ENCODE measurements at regions not wholly inside any gene's neighbourhood (a gene's known extent, or its start where the extent isn't known, plus 50 kb on each side); places are given as distances from the start of the nearest gene placed in this dataset.

DNA sequence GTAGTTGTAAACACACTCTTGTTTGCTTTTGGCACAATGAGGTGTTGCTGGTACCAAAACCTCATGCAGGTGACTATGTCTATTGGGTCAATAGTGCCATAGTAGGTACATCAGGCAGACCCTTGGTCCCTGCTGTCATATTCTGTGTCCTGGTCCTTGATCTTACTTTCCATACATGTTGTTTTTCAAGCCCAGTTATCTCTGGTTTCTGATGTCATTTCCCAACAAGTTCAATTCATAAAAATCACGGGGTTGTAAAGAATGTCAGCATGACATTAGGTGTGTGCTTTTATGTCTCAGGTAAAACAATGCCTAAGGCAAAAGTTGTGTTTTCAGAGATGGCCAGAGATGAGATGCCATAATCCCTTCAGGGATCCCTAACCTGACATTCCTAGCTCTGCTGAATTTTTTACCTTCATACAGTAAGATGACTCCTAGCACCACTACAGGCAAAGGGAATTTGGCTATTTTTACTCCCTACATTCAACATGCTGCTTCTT, 390.3 kb upstream of the PKN2 start:
- no peaks in the 10 kb centered on the region for H3K9me3 ChIP-seq (ENCODE audit: control insufficient read depth, low read length)
- Mint-ChIP-seq H3K4me3 (no peak overlapping the region), H3K36me3 (ENCODE audit: low read depth) (no peaks in the 10 kb centered on the region), H3K27ac (no peak overlapping the region), H3K27me3 (ENCODE audit: insufficient read depth) (no peaks in the 10 kb centered on the region), H3K9me3 (no peaks in the 10 kb centered on the region), H3K4me1 (no peaks in the 10 kb centered on the region)
- H3K4me3 ChIP-seq (ENCODE audit: low read length), result no peak overlapping the region
- no peak overlapping the region for H3K27ac ChIP-seq (ENCODE audit: low read depth, low read length)
- H3K4me1 ChIP-seq (ENCODE audit: control insufficient read depth, insufficient read depth, low read length), result no peaks in the 10 kb centered on the region
- WGBS, 2 experiments (ENCODE audit: insufficient coverage in 1 of 2, insufficient read length in 1 of 2), result 96 to 100% methylated on average over 1 of the region's 1 CpG
- H3K36me3 ChIP-seq (ENCODE audit: control insufficient read depth, insufficient read depth, low read length), result no peaks in the 10 kb centered on the region
- no peaks in the 10 kb centered on the region for H3K27me3 ChIP-seq (ENCODE audit: control insufficient read depth, insufficient read depth, low read length, poor library complexity, severe bottlenecking)
- no peak for DNase-seq
- TF ChIP-seq, protein P1, sequence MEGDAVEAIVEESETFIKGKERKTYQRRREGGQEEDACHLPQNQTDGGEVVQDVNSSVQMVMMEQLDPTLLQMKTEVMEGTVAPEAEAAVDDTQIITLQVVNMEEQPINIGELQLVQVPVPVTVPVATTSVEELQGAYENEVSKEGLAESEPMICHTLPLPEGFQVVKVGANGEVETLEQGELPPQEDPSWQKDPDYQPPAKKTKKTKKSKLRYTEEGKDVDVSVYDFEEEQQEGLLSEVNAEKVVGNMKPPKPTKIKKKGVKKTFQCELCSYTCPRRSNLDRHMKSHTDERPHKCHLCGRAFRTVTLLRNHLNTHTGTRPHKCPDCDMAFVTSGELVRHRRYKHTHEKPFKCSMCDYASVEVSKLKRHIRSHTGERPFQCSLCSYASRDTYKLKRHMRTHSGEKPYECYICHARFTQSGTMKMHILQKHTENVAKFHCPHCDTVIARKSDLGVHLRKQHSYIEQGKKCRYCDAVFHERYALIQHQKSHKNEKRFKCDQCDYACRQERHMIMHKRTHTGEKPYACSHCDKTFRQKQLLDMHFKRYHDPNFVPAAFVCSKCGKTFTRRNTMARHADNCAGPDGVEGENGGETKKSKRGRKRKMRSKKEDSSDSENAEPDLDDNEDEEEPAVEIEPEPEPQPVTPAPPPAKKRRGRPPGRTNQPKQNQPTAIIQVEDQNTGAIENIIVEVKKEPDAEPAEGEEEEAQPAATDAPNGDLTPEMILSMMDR (conservative IDR thresholded peaks at IDR 0.05), result no peak
- H3K9ac ChIP-seq (ENCODE audit: extremely low read depth, low read length, poor library complexity, severe bottlenecking), result no peak overlapping the region

DNA sequence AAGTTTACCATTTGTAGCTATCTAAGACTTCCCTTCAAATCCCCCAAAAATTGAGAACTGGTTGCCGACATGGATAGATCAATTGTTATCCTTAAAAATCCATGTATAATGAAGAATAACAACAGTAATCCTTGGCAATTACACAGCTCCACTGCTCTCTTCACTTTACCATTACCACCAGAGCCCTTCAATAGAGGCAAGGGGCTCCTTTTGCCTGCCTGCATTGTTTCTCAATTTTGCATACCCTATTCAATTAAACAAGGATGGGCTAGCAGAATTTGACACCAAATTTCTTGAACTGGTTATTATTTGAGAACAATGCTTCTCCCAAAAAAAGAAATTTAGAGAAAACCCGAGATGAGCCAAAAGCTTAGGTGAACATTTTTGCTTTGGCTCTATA, 387.8 kb upstream of the PKN2 start:
- Mint-ChIP-seq H3K27me3 (ENCODE audit: insufficient read depth) (no peaks in the 10 kb centered on the region), H3K27ac (no peak overlapping the region), H3K4me3 (no peak overlapping the region), H3K9me3 (no peaks in the 10 kb centered on the region), H3K36me3 (ENCODE audit: low read depth) (no peaks in the 10 kb centered on the region), H3K4me1 (no peaks in the 10 kb centered on the region)
- H3K27ac ChIP-seq (ENCODE audit: low read depth, low read length), result no peak overlapping the region
- no peak for DNase-seq
- H3K27me3 ChIP-seq (ENCODE audit: control insufficient read depth, insufficient read depth, low read length, poor library complexity, severe bottlenecking), result no peaks in the 10 kb centered on the region
- TF ChIP-seq, protein P1 (conservative IDR thresholded peaks at IDR 0.05), result no peak
- no peaks in the 10 kb centered on the region for H3K36me3 ChIP-seq (ENCODE audit: control insufficient read depth, insufficient read depth, low read length)
- H3K4me1 ChIP-seq (ENCODE audit: control insufficient read depth, insufficient read depth, low read length), result no peaks in the 10 kb centered on the region
- 89% methylated on average over 2 of the region's 2 CpGs; no CpG with 5 or more reads in 1 of the 2 experiments for WGBS, 2 experiments (ENCODE audit: insufficient coverage in 1 of 2, insufficient read length in 1 of 2)
- H3K9me3 ChIP-seq (ENCODE audit: control insufficient read depth, low read length), result no peaks in the 10 kb centered on the region
- H3K9ac ChIP-seq (ENCODE audit: extremely low read depth, low read length, poor library complexity, severe bottlenecking), result no peak overlapping the region
- no peak overlapping the region for H3K4me3 ChIP-seq (ENCODE audit: low read length)

DNA sequence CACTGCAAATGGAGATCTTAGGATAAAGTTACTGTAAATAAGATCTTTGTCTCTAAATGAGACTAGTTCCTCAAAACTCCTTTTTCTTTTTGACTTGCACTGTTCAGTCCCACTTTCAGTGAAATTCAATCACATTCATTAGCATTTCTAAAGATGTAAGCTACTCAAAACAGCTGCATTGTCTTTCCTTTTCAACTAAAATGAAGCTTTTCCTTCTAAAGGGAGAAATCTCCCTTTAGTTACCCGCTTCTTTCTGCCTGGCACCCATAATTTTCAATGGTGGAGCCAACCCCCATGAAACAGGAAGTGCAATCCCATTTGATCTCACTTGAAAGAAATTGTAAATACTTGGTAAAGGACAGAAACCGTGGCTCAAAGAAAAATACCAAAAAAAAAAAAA, 387.4 kb upstream of the PKN2 start:
- no peaks in the 10 kb centered on the region for H3K36me3 Mint-ChIP-seq (ENCODE audit: low read depth)
- Histone ChIP-seq H3K27ac (ENCODE audit: low read depth, low read length) (no peak overlapping the region), H3K4me3 (ENCODE audit: low read length) (no peak overlapping the region), H3K4me1 (ENCODE audit: control insufficient read depth, insufficient read depth, low read length) (no peaks in the 10 kb centered on the region), H3K27me3 (ENCODE audit: control insufficient read depth, insufficient read depth, low read length, poor library complexity, severe bottlenecking) (no peaks in the 10 kb centered on the region), H3K36me3 (ENCODE audit: control insufficient read depth, insufficient read depth, low read length) (no peaks in the 10 kb centered on the region), H3K9me3 (ENCODE audit: control insufficient read depth, low read length) (no peaks in the 10 kb centered on the region), H3K9ac (ENCODE audit: extremely low read depth, low read length, poor library complexity, severe bottlenecking) (no peak overlapping the region)
- no peak overlapping the region for H3K4me3 Mint-ChIP-seq
- no peaks in the 10 kb centered on the region for H3K4me1 Mint-ChIP-seq
- TF ChIP-seq, protein P1 (conservative IDR thresholded peaks at IDR 0.05), result no peak
- DNase-seq, result no peak
- H3K27ac Mint-ChIP-seq, result no peak overlapping the region
- no peaks in the 10 kb centered on the region for H3K27me3 Mint-ChIP-seq (ENCODE audit: insufficient read depth)
- no peaks in the 10 kb centered on the region for H3K9me3 Mint-ChIP-seq
- WGBS, 2 experiments (ENCODE audit: insufficient coverage in 1 of 2, insufficient read length in 1 of 2), result 52% methylated on average over 1 of the region's 2 CpGs; no CpG with 5 or more reads in 1 of the 2 experiments
